H1 (cell line): ENCODE measurements at regions not wholly inside any gene's neighbourhood (a gene's known extent, or its start where the extent isn't known, plus 50 kb on each side); places are given as distances from the start of the nearest gene placed in this dataset.

ENCODE experiments used
- BRCA1 ChIP-seq: IDR thresholded peaks from 2 replicates; pipeline ENCODE4 v1.6.1; 2012; ENCODE audit warnings: low read depth, low read length, improper control_type of control experiment
- CEBPB ChIP-seq: IDR thresholded peaks from 2 replicates; pipeline ENCODE4 v1.6.1; 2012; ENCODE audit warnings: low read depth, low read length
- CHD7 ChIP-seq: fragments of 300-600 bp; sonication (generic); IDR thresholded peaks from 2 replicates; pipeline ENCODE4 v1.7.1; 2012; ENCODE audit warnings: low read length, moderate library complexity, mild to moderate bottlenecking, inconsistent platforms; ENCODE audit not compliant: insufficient replicate concordance
- GABPA ChIP-seq: IDR thresholded peaks from 2 replicates; pipeline ENCODE4 v1.6.1; 2011; ENCODE audit warnings: mild to moderate bottlenecking, low read length, moderate library complexity, borderline replicate concordance; ENCODE audit not compliant: insufficient read depth
- RNF2 ChIP-seq: fragments of 200-900, 300-1000 bp; sonication (generic); IDR thresholded peaks from 2 replicates; pipeline ENCODE4 v1.7.1; 2016; ENCODE audit warnings: borderline replicate concordance, low read depth, mild to moderate bottlenecking, antibody characterized with exemption, low read length; ENCODE audit not compliant: poor library complexity, severe bottlenecking; ENCODE audit errors: missing control alignments
- ZNF274 ChIP-seq: IDR thresholded peaks from 2 replicates; pipeline ENCODE4 v1.7.0; 2012; ENCODE audit warnings: low read length, borderline replicate concordance; ENCODE audit errors: extremely low read depth

GRCh38 chr2:120849278-120849677 lies 113.6 kb downstream of the GLI2 start (continued):
- TF ChIP-seq CHD7 = no peak
- no peak for TF ChIP-seq GABPA
- no peak for TF ChIP-seq CEBPB
- no peak for TF ChIP-seq RNF2
- TF ChIP-seq BRCA1 = no peak
- TF ChIP-seq ZNF274 = no peak
